ENCODE measurements at regions not wholly inside any gene's neighbourhood (a gene's known extent, or its start where the extent isn't known, plus 50 kb on each side); places are given as distances from the start of the nearest gene placed in this dataset.

- DNase-seq (ENCODE audit: low read depth, low spot score) = no peak
- H3K27ac ChIP-seq (ENCODE audit: low read depth, low read length) = no peak overlapping the region
- ChIA-PET CTCF (interaction anchor here (0.6 to 1.2 kb wide), 3 partner anchors 17 to 1631 kb away, joined by 3 to 4 read pairs (median 4); no protein-coding TSS in a partner anchor), POLR2A (no interaction called here)
- H3K9me3 ChIP-seq (ENCODE audit: control insufficient read depth, insufficient read depth, low read length) = no peaks in the 10 kb centered on the region
- H3K27me3 ChIP-seq (ENCODE audit: control insufficient read depth, insufficient read depth, low read length) = no peaks in the 10 kb centered on the region
- no peak overlapping the region for H3K4me3 ChIP-seq (ENCODE audit: low read depth, low read length)
- TF ChIP-seq CTCF (IDR thresholded peaks at IDR 0.05; ENCODE audit: low read depth, low read length) = no peak
Measured at GRCh38 chr6:91083211-91083610, 496.3 kb upstream of the MAP3K7 start.

GRCh38 chr6:91082311-91082832 is 495.5 kb upstream of the MAP3K7 start:
- TF ChIP-seq CTCF (IDR thresholded peaks at IDR 0.05; ENCODE audit: low read depth, low read length) = no peak
- ChIA-PET CTCF (interaction anchor here (0.6 to 1.7 kb wide), 5 partner anchors 12 to 914 kb away, joined by 3 to 16 read pairs (median 3); no protein-coding TSS in a partner anchor), POLR2A (no interaction called here)
- no peak for DNase-seq (ENCODE audit: low read depth, low spot score)
- Histone ChIP-seq H3K4me3 (ENCODE audit: low read depth, low read length) (no peak overlapping the region), H3K27me3 (ENCODE audit: control insufficient read depth, insufficient read depth, low read length) (no peaks in the 10 kb centered on the region), H3K27ac (ENCODE audit: low read depth, low read length) (no peak overlapping the region), H3K9me3 (ENCODE audit: control insufficient read depth, insufficient read depth, low read length) (no peaks in the 10 kb centered on the region)

- Histone ChIP-seq H3K4me3 (ENCODE audit: low read depth, low read length) (no peak overlapping the region), H3K27me3 (ENCODE audit: control insufficient read depth, insufficient read depth, low read length) (no peaks in the 10 kb centered on the region), H3K9me3 (ENCODE audit: control insufficient read depth, insufficient read depth, low read length) (no peaks in the 10 kb centered on the region), H3K27ac (ENCODE audit: low read depth, low read length) (no peak overlapping the region)
- ChIA-PET POLR2A (no interaction called here), CTCF (interaction anchor here (0.6 to 1.7 kb wide), 20 partner anchors 12 to 1880 kb away, joined by 3 to 16 read pairs (median 3); no protein-coding TSS in a partner anchor)
- peak; percentile 13 for DNase-seq (ENCODE audit: low read depth, low spot score)
- TF ChIP-seq CTCF (IDR thresholded peaks at IDR 0.05; ENCODE audit: low read depth, low read length) = peak; percentile 74
Measured at GRCh38 chr6:91081452-91082067, 494.7 kb upstream of the MAP3K7 start.

GRCh38 chr6:91080871-91081270 is 494.0 kb upstream of the MAP3K7 start:
- ChIA-PET CTCF (interaction anchor here (0.6 to 1.7 kb wide), 18 partner anchors 13 to 1881 kb away, joined by 3 to 16 read pairs (median 4); no protein-coding TSS in a partner anchor), POLR2A (no interaction called here)
- Histone ChIP-seq H3K27ac (ENCODE audit: low read depth, low read length) (no peak overlapping the region), H3K9me3 (ENCODE audit: control insufficient read depth, insufficient read depth, low read length) (no peaks in the 10 kb centered on the region), H3K27me3 (ENCODE audit: control insufficient read depth, insufficient read depth, low read length) (no peaks in the 10 kb centered on the region), H3K4me3 (ENCODE audit: low read depth, low read length) (no peak overlapping the region)
- no peak for TF ChIP-seq CTCF (IDR thresholded peaks at IDR 0.05; ENCODE audit: low read depth, low read length)
- no peak for DNase-seq (ENCODE audit: low read depth, low spot score)

GRCh38 chr6:91079969-91080368 is 493.1 kb upstream of the MAP3K7 start:
- DNase-seq (ENCODE audit: low read depth, low spot score) = no peak
- POLR2A ChIA-PET = no interaction called here
- Histone ChIP-seq H3K4me3 (ENCODE audit: low read depth, low read length) (no peak overlapping the region), H3K9me3 (ENCODE audit: control insufficient read depth, insufficient read depth, low read length) (no peaks in the 10 kb centered on the region), H3K27me3 (ENCODE audit: control insufficient read depth, insufficient read depth, low read length) (no peaks in the 10 kb centered on the region), H3K27ac (ENCODE audit: low read depth, low read length) (no peak overlapping the region)
- CTCF ChIA-PET = no interaction called here
- no peak for TF ChIP-seq CTCF (IDR thresholded peaks at IDR 0.05; ENCODE audit: low read depth, low read length)

Measured in AG04450 (cell line).